Epithelial cell of prostate (primary cell): ENCODE measurements at regions not wholly inside any gene's neighbourhood (a gene's known extent, or its start where the extent isn't known, plus 50 kb on each side); places are given as distances from the start of the nearest gene placed in this dataset.
"Not testable (repeated sequence)": the region's sequence is repeated elsewhere in the genome, so short reads cannot be mapped to it uniquely, and the experiment has no call there.

Experiments
- DNase-seq: peaks from one replicate; pipeline ENCODE4 v3.0.0-alpha.2; 2011; ENCODE audit warnings: low read depth, low spot score
- H3K27ac ChIP-seq: fragments of 450-650 bp; 2 replicates; pipeline ENCODE4 v1.5.1; 2017; ENCODE audit warnings: mild to moderate bottlenecking

DNA sequence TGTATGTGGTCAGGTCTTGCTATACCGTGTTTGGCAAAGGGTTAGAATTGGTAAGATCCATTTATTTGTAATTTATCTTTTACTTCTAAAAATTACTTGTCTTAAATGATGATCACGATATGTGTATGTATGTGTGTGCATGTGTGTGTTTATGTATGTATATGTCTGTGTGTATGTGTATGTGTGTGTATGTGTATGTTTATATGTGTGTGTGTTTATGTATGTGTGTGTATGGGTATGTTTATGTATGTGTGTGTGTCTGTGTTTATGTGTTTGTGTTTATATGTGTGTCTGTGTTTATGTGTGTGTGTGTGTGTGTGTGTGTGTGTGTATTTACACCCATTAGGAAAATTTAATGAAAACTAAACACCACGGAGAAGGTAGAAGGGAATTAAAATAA lies 176.9 kb upstream of the FZD8 start:
- no peak for DNase-seq
- no peak overlapping the region for H3K27ac ChIP-seq

DNA sequence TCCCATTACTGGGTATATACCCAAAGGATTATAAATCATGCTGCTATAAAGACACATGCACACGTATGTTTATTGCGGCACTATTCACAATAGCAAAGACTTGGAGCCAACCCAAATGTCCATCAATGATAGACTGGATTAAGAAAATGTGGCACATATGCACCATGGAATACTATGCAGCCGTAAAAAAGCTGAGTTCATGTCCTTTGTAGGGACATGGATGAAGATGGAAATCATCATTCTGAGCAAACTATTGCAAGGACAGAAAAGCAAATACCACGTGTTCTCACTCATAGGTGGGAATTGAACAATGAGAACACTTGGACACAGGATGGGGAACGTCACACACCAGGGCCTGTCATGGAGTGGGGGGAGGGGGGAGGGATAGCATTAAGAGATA lies 175.0 kb upstream of the FZD8 start:
- not testable (repeated sequence) for H3K27ac ChIP-seq, DNase-seq

DNA sequence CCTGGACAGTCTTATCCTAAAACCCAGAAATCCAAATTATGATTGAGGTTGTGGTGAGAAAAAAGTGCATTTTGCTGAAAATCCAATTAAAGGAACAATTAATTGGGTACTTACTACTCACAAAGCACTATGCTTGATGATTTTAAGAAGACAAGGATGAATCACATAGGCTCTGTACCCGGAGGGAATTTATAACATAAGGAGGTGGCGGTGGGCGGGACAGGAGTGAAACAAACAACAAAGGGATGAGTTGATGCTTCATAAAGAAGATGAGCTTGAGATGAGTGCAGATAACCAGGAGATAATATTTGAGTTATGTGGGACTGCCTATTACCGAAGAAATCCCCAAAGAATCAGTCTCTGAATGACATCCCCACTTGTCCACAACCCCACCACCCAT lies 171.1 kb upstream of the FZD8 start:
- no peak for DNase-seq

DNA sequence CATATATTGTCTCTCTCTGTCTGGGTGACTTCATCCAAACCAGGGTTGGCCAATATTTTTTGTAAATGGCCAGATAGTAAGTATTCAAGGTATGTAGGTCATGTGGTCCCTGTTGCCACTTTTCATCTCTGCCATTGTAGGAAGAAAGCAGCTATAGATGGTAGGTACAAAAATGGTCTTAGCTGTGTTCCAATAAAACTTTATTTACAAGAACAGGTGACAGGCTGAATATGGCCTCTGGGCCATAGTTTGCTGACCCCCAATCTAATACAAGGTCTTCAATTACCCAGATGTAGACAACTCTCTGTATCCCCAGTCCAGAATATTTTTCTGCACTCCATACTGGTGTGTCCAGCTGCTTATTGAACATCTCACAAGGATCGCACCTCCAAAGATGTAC lies 166.2 kb upstream of the FZD8 start:
- DNase-seq: no peak

More for the DNA sequence above, 171.1 kb upstream of the FZD8 start:
- no peak overlapping the region for H3K27ac ChIP-seq

DNA sequence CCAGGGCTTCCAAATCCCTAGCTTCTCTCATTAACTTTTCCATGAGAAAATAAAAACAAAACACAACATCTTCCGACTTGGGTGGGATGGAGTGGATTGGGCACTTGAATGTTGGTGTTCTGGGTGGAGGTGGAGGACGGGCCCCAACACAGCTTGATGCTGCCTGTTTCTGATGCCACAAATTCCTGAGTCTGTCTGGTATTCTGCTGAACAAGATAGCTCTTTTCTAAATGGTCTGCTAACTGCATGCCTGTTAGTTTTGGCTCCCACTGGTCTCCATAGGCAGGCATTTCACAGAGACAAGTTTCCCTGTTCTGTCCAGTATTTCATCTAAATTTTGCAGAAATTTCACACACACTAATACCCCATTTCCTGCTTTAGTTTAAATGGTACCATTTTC lies 160.9 kb upstream of the FZD8 start:
- no peak overlapping the region for H3K27ac ChIP-seq
- no peak for DNase-seq

More for the DNA sequence above, 166.2 kb upstream of the FZD8 start:
- no peak overlapping the region for H3K27ac ChIP-seq

DNA sequence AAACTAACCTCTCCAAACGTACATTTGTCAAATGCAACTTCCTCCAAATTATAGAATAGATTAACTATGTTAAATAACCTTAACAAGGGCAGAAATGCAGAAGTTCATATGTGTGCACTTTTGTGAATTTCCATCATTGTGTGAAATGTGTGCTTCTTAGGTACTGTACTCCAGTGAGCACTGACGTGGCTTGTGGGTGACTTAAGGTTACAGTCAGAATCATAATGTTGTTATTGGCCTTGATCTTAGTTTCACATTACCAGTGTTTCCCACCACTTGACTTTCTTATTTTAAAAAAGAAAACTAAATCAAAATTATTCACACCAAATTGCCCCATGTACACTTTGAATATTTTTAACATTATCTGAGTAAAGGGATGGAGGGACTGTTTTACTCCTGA lies 155.1 kb upstream of the FZD8 start:
- H3K27ac ChIP-seq: no peak overlapping the region
- DNase-seq: no peak

DNA sequence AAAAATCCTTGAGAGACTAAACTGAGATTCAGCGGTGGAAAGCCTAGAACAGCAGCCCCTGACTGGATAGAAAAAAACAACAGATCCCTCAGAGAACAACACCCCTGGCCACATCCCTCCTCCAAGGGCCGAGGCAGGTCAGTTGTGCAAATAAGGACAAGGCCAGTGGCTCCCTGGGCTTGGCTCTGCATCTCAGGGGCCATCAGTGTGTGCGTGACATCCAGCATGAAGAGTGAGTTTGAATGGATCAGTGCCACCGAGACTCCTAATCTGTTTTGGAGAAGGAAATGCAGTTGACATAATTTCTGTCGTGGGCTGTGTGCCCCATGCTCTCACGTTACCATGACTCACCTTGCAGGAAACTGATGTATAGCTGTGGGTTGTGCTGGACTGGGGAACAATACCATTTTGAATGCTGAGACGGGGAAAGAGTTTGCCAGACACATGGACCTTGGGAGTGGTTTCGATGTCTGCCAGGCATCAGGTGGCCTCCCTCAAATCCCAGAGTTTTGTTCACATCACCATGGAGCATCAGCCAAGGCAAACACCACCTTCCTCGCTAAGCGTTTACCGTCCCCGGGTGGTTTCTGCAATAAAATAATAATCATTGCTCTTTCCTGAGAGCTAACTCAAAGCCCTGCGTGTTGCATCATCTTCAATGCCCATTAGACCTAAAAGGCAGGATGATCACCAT lies 153.2 kb upstream of the FZD8 start:
- no peak overlapping the region for H3K27ac ChIP-seq
- peak; percentile 31 for DNase-seq

DNA sequence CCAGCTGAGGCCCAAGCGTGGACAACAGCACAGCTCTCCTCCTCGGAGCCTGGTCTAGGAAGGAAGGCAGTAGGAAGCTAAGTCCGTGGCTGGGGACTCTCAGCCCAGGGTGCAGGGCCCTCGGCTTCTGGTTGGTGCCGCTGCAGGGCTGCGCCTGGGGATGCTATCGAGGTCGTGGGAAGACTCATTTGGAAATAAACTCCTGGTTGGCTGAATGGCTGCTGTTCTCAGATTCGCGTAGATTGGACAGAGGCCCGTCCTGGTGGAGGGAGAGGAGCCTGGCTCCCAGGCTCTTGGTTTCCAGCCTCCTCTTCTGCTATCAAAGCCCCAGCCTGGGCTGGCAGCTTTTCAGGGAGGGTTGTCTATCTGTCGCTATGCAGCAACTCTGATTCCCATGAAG lies 152.6 kb upstream of the FZD8 start:
- no peak overlapping the region for H3K27ac ChIP-seq
- DNase-seq: no peak

DNA sequence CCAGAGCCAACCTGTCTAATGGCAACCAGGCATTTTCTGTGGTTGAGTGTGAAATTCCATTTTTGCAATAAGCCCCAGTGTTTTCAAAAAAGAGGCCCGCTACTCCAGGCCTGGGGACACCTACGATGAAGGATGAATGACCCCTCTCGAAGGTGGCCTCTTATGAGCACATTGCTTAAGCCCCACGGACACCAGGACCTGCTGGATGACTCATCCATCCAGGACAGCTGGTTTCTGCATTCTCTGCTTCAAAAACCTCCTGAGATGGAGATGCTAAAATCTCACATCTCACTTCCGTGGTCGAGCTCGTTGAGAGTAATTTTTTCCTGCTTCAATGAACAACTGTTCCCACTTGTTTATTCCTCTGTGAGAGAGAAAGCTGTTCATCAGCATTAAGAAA lies 150.2 kb upstream of the FZD8 start:
- no peak for DNase-seq
- no peak overlapping the region for H3K27ac ChIP-seq

DNA sequence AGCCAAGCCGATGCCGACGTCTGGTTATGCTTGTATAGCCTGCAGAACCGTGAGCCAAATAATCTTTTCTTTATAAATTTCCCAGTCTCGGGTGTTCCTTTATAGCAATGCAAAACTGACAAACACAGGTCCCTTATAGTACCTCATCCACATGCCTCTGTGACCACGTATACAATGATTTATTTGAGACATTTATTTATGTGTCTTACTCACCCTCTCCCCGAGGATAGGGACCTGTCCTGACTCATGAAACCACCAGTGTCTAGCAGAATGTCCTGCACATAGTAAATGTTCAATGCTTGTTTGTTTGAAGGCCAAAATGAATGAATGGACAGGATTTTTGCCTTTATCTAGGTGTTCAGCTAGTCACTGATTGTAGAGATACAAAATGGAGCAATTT lies 147.9 kb upstream of the FZD8 start:
- no peak overlapping the region for H3K27ac ChIP-seq
- DNase-seq: peak; percentile 81

DNA sequence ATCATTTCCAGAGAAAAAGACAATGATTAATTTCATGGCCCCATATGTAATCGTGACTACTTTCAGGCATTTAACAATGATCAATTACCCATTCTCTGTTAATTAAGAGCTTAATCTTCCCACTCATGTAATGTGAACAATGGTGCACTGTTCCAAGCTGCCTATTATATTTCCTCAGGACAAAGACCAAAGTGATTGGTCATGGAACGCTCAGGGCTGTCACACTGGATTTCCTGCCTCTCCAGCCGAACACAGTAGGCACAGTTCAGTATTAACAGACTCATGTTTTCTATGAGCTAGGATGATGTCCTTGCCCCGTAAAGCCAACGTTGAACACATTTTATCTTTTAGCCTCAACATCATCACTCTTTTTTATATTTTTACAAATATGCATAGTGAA lies 142.7 kb upstream of the FZD8 start:
- H3K27ac ChIP-seq: no peak overlapping the region
- DNase-seq: no peak

DNA sequence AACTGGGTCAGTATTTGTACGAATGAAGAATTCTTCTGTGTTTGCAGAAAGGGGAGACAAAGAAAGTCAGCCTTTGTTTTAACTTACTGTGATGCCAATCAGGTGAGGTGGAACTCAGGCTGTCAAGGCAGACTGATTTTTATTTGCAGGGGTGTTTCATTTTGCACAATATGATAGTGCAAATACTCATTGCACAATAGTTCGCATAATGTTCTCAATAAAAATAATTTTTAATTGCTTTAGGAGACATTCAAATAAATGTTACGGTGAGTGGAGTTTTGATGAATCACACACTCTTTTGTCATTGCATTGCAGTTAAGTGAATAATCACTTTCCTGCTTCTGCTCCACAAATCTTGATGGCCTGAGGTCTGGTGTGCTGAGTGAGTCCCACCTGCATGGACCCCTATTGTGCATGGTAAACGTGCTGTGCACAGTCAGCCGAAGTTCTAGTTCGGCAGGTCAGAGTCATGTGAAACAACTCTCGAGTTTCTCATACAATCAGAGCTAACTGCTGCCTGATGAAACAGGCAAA lies 141.3 kb upstream of the FZD8 start:
- DNase-seq: peak; percentile 68
- H3K27ac ChIP-seq: peak overlapping the region; percentile 36

DNA sequence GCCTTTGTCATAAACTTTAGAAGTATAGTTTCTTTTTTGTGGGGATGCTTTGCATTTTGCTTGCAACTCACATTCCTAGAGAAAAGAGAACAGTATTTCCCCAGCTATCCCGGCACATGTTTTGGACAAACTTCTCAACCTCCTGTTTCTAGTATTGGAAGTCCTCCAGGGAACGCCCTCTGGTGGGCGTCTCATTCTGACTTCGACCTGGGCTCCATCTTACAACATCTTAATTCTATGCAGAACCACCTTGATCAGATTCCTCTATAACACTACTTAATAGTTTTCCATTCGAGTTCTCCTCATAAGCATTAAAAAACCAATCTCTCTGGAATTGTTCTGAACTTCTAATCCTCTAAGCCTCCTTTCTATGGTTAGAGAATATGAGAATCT lies 139.5 kb upstream of the FZD8 start:
- H3K27ac ChIP-seq: no peak overlapping the region
- DNase-seq: no peak

DNA sequence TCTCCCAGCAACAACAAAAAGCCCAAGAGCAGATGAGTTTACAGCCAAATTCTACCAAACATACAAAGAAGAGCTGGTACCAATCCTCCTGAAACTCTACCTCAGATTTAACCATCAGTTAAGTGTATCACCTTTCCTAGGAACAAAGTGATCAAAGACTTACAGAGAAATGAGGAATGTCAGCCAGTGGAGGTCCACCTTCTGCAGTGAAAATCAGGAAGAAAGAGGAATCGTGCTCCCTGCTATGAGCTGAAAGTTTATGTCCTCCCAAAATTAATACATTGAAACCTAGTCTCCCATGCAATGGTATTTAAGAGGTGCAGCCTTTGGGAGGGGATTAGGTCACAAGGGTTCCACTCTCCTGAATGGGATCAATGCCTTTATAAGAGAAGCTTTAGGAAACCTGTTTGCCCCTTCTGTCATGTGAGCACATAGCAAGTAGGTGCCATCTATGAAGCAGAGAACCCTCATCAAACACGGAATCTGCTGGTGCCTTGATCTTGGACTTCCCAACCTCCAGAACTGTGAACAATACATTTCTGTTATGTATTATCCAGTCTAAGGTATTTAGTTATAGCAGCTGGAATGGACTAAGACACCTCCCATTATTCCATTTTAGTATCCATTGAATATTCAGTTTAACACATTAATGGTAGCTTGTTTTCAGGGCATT lies 139.0 kb upstream of the FZD8 start:
- no peak for DNase-seq
- H3K27ac ChIP-seq: no peak overlapping the region

DNA sequence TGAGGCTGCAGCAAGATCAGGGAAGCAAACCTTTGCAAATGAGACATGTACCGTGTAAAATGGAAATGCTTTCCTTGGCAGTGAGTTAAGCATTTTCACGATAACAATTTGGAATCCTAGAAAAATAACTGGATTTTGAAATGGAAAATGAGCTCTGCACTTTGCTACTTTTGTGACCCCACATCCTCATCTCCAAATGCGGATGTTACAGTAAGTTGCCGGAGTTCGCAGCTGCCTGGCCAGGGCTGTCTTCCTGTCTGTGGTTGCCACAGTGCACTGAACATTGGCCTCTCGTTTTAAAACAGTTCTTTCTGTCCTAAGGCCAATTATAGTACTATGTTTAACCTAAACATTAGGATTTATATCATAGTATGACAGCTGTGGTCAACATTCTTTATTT lies 136.2 kb upstream of the FZD8 start:
- DNase-seq: no peak

DNA sequence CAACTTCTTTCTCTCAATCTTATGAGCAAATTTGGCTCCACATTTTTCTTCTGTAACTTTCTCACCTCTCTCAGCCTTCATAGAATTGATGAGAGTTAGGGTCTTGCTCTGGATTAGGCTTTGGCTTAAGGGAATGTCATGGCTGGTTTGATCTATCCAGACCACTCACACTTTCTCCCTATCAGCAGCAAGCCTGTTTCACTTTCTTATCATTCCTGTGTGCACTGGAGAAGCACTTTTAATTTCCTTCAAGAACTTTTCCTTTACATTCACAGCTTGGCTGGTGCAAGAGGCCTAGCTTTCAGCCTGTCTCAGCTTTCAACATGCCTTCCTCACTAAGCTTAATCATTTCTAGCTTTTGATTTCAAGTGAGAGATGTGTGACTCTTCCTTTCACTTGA lies 134.5 kb upstream of the FZD8 start:
- H3K27ac ChIP-seq, DNase-seq: not testable (repeated sequence)

More for the DNA sequence above, 136.2 kb upstream of the FZD8 start:
- no peak overlapping the region for H3K27ac ChIP-seq

DNA sequence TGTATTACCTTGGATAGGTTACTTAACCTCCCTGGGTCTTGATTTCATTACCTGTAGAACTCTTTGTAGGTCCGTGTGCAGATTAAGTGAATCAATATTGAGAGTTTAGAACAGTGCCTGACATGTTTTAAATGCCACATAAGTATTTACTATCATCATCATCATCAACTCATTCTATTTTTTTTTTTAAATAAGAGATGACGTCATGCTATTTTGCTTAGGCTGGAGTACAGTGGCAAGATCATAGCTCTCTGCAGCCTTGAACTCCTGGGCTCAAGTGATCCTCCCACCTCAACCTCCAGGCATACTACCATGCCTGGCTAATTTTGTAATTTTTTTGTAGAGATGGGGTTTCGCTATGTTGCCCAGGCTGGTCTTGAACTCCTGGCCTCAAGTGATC lies 132.0 kb upstream of the FZD8 start:
- DNase-seq: no peak
- H3K27ac ChIP-seq: no peak overlapping the region

DNA sequence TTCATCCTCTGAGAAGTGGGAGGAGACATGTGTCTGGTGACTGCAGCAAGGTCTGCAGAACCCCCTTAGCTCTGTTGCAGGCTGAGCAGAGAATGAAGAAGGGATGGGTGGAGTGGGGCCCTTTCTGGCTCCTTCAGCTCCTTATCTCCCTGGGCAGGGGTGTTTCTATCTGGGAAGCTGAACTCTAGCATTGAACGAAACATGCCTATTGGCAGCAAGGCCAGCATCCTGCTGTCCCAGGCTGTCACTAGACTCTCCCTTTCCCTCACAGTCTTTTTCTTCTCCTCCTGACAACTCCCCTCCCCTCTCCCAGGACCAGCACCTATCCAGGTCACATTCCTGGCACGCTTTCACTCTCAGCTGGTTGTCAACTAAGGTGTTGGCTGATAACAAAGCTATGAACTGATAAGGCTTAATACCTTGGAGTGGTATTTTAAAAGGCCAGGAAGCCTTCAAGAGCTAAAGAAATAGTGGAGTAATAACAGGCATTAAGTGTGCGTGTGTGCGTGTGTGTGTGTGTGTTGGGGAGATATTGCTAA lies 128.8 kb upstream of the FZD8 start:
- DNase-seq: no peak
- H3K27ac ChIP-seq: no peak overlapping the region

DNA sequence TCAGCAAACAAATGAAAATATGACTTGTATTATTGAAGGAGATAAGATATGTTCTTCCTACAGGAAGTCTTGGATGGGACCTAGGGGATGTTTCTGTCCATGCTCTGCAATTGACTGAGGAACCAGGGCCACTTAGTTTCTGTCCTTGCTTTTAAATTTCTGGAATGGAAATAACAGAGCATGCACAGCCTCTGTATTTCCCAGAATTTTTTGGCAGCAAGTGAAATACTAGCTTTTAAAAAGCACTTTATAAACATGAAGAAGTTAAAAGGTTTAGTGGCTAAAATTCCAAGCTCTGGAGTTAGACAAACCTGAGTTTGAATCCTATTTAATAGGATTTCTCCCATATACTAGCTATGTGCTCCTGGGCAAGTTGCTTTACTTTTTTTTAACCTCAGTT lies 127.7 kb upstream of the FZD8 start:
- DNase-seq: no peak
- H3K27ac ChIP-seq: no peak overlapping the region

DNA sequence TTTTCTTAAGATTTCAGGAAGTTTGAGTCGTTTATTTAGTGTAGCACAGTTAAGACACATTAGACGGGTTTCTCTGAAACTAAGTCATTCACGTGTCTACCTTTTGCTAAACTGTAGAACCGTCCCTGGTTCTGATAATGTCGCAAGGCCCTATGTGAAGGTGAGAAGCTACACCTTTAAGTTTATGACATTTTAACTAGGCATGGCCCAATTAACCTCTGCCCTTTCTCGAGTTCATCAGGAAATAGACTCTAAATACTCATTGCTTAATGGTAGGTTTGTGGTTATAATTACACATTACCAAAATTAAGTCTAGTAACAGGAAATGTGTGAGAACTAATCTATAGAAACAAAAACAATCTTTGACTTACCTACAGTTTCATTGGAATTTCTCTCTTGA lies 126.6 kb upstream of the FZD8 start:
- DNase-seq: no peak
- H3K27ac ChIP-seq: no peak overlapping the region

DNA sequence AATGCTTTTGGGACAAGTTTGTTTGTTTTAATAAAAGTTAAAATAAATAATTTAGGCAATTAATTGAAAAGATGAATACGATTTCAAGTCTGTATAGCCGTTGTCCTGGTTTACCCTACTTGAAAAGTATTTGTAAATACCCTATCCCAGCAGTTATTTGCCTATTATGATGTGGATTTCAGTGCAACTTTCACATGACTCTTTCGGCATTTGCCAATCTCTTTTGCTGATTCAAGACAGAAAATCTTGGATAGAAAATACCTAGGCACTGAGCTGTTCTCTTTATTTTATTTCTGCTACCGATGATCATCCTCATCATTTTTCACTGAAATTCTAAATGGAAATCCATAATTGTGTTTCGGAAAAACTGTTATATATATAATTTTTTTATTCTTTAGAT lies 125.9 kb upstream of the FZD8 start:
- no peak overlapping the region for H3K27ac ChIP-seq
- DNase-seq: no peak

DNA sequence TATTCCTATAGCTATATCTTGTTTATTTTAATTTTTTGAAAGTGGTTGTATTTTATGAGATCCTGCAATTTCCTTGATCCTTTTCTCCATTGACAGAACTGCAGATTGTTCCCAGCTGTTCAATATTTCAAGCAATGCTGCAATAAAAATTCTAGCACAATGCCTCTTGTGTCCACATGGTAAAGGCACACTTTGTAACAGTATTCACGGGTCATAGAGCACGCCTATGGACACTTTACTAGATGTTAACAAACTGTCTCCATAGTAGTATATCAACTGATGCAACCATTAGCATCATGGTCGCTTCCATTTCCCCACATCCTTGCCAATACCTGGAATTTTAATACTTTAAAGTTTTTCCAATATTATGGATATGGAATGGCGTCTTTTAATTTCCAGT lies 123.9 kb upstream of the FZD8 start:
- DNase-seq: no peak
- no peak overlapping the region for H3K27ac ChIP-seq
